Activated T-helper 2 cell treated with anti-CD3 and anti-CD28 coated beads, Interferon-gamma antibody, Interleukin-2, Interleukin-4, amounts not matched to agents 10 μg/mL and 5 μg/mL and 100 μg/mL, durations not matched to agents 14 hours and 24 hours and 36 hours (primary cell): ENCODE measurements at regions not wholly inside any gene's neighbourhood (a gene's known extent, or its start where the extent isn't known, plus 50 kb on each side); places are given as distances from the start of the nearest gene placed in this dataset.

Experiments used
- DNase-seq: peaks from one replicate; pipeline ENCODE4 v3.0.0; 2021; ENCODE audit warnings: low spot score
- H3K27ac Mint-ChIP-seq: one replicate; pipeline ENCODE4 v1.8.0; 2021; ENCODE audit warnings: mixed read lengths
- H3K27me3 Mint-ChIP-seq: one replicate; pipeline ENCODE4 v1.8.0; 2021; ENCODE audit warnings: low read depth, mixed read lengths
- H3K36me3 Mint-ChIP-seq: one replicate; pipeline ENCODE4 v1.8.0; 2021; ENCODE audit warnings: low read depth, mixed read lengths
- H3K4me1 Mint-ChIP-seq: one replicate; pipeline ENCODE4 v1.8.0; 2021; ENCODE audit warnings: low read depth, mixed read lengths
- H3K4me3 Mint-ChIP-seq: one replicate; pipeline ENCODE4 v1.8.0; 2021; ENCODE audit warnings: low read depth, mild to moderate bottlenecking, moderate library complexity, mixed read lengths
- H3K9me3 Mint-ChIP-seq: one replicate; pipeline ENCODE4 v1.8.0; 2021; ENCODE audit warnings: mixed read lengths
- intact Hi-C: fragments of 100-400 bp; cut with micrococcal nuclease; formaldehyde crosslinking; loops from one replicate; pipeline ENCODE4 v1.15.1; 2023

DNA sequence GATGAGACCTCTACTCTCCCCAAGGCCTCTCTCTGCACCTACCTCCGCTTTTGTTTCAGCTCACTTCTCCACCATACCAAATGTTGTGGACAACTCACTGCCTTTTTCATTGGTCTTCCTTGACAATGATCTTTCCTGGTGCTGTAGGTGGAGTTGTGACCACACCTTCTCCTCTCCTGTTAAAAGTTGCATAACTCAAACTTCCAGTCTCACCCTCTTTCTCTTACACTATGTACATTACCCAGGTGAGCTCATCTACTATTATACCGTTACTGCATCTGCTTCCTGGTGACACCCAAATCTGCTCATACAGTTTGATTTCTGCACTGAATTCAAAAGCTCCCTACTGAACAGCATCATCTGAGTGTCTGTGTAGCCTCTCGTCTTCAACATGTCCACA is 542.8 kb downstream of the GALC start:
- Mint-ChIP-seq H3K4me3 (no peak overlapping the region), H3K4me1 (no peaks in the 10 kb centered on the region), H3K27me3 (no peaks in the 10 kb centered on the region), H3K36me3 (no peaks in the 10 kb centered on the region), H3K9me3 (peaks cover 8% of the 10 kb centered on the region), H3K27ac (no peak overlapping the region)
- no peak for DNase-seq
- intact Hi-C loops = no loop called here

GRCh38 chr14:87449016-87449415 is 544.0 kb downstream of the GALC start:
- Mint-ChIP-seq H3K27ac (no peak overlapping the region), H3K27me3 (no peaks in the 10 kb centered on the region)

GRCh38 chr14:87443787-87444186 is 549.2 kb downstream of the GALC start:
- no peaks in the 10 kb centered on the region for H3K36me3 Mint-ChIP-seq
- H3K27ac Mint-ChIP-seq = no peak overlapping the region
- H3K9me3 Mint-ChIP-seq = peaks cover 14% of the 10 kb centered on the region
- H3K4me3 Mint-ChIP-seq = no peak overlapping the region
- intact Hi-C loops = no loop called here
- no peaks in the 10 kb centered on the region for H3K4me1 Mint-ChIP-seq
- no peaks in the 10 kb centered on the region for H3K27me3 Mint-ChIP-seq
- DNase-seq = no peak

More at GRCh38 chr14:87449016-87449415, 544.0 kb downstream of the GALC start:
- Mint-ChIP-seq H3K36me3 (no peaks in the 10 kb centered on the region), H3K4me1 (no peaks in the 10 kb centered on the region), H3K9me3 (peaks cover 5% of the 10 kb centered on the region), H3K4me3 (no peak overlapping the region)
- no peak for DNase-seq
- intact Hi-C loops = no loop called here

- no peak overlapping the region for H3K4me3 Mint-ChIP-seq
- DNase-seq = no peak
- intact Hi-C loops = no loop called here
- no peaks in the 10 kb centered on the region for H3K36me3 Mint-ChIP-seq
- H3K27me3 Mint-ChIP-seq = no peaks in the 10 kb centered on the region
- no peaks in the 10 kb centered on the region for H3K4me1 Mint-ChIP-seq
- peaks cover 18% of the 10 kb centered on the region for H3K9me3 Mint-ChIP-seq
- H3K27ac Mint-ChIP-seq = no peak overlapping the region
Observed at GRCh38 chr14:87443039-87443438, 549.9 kb downstream of the GALC start.

DNA sequence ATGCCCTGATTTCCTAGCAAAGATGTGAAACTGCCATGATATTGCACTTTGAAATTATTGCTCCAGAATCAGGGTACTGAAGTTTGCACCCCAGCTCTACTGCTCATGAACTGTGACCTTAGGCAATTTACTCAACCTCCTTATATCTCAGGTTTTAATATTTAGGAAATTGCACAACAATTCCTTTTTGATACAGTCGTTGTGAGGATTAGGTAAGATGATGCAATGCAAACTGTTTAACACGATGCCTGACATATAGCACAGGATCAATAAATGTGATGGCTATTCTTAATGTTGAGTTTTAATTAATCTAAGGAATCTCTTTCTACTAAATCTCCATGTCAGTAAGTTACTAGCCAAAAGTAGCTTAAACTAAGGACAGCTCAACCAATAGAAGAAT is 555.8 kb downstream of the GALC start:
- intact Hi-C loops = no loop called here
- peaks cover 20% of the 10 kb centered on the region for H3K9me3 Mint-ChIP-seq
- H3K4me1 Mint-ChIP-seq = no peaks in the 10 kb centered on the region
- DNase-seq = no peak
- H3K36me3 Mint-ChIP-seq = no peaks in the 10 kb centered on the region
- no peaks in the 10 kb centered on the region for H3K27me3 Mint-ChIP-seq
- H3K4me3 Mint-ChIP-seq = no peak overlapping the region
- H3K27ac Mint-ChIP-seq = no peak overlapping the region

DNA sequence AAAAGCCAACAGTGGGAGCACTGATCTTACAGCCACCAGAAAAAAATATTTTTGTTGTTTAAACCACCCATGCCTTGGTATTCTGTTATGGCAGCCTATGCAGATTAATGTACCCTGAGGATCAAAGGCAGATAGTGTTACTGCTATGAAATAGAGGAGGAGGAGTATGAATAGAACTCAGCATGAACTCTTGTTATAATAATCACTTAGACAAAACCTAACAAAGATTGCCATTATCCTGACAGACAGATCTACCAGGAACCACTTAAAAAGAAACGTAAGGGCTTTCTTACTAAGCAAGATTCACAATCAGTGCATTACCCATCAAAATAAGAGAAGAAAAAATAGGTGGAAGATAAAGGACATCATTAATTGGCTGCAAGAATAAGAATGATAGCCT is 558.3 kb downstream of the GALC start:
- DNase-seq = no peak
- intact Hi-C loops = no loop called here
- H3K27me3 Mint-ChIP-seq = no peaks in the 10 kb centered on the region

DNA sequence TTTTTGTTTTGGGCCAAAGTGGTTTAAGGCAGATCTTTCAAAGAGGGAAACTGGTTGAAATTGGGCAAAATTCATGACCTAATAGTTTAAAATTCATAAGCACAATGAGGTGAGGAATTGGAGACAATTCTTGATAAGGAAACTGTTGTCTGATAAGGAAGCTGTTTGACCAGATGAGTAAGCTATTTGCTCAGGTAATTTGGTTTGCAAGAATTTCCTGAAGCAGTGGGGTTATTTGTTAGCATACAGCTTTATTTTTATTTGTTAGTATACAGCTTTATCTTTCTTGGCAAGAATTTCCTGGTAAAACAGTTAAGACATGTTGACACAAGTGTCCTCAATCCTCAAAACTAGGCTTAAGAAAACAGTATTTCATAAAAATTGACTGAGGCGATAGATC is 559.0 kb downstream of the GALC start:
- no peaks in the 10 kb centered on the region for H3K27me3 Mint-ChIP-seq
- no peak overlapping the region for H3K27ac Mint-ChIP-seq
- H3K4me3 Mint-ChIP-seq = no peak overlapping the region
- no peaks in the 10 kb centered on the region for H3K4me1 Mint-ChIP-seq
- H3K9me3 Mint-ChIP-seq = peaks cover 14% of the 10 kb centered on the region
- intact Hi-C loops = no loop called here
- H3K36me3 Mint-ChIP-seq = no peaks in the 10 kb centered on the region
- no peak for DNase-seq

More for the DNA sequence above, 558.3 kb downstream of the GALC start:
- Mint-ChIP-seq H3K4me1 (no peaks in the 10 kb centered on the region), H3K9me3 (peaks cover 20% of the 10 kb centered on the region), H3K36me3 (no peaks in the 10 kb centered on the region), H3K27ac (no peak overlapping the region), H3K4me3 (no peak overlapping the region)

DNA sequence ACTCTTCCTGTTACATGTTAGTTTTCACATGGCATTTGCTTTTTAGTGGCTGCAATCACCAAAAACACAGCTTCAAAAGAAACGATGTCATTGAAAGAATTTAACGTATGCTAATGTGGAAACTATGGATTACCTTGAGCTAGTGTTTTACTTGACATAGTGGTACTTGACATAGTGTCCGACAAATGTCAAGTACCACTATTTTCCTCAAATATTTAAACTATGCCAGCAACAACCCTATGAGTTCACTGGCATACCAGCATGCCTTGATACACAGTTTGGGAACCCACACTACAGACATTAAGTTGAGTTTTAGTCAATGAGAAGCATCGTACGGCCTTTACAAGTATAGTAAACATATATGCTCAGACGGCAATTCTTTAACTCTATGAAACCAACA is 560.3 kb downstream of the GALC start:
- intact Hi-C loops = no loop called here
- no peaks in the 10 kb centered on the region for H3K36me3 Mint-ChIP-seq
- peaks cover 6% of the 10 kb centered on the region for H3K9me3 Mint-ChIP-seq
- DNase-seq = no peak
- no peaks in the 10 kb centered on the region for H3K4me1 Mint-ChIP-seq
- no peak overlapping the region for H3K27ac Mint-ChIP-seq
- no peaks in the 10 kb centered on the region for H3K27me3 Mint-ChIP-seq
- no peak overlapping the region for H3K4me3 Mint-ChIP-seq

- no peak overlapping the region for H3K4me3 Mint-ChIP-seq
- H3K4me1 Mint-ChIP-seq = no peaks in the 10 kb centered on the region
- DNase-seq = no peak
- H3K27ac Mint-ChIP-seq = no peak overlapping the region
- H3K36me3 Mint-ChIP-seq = no peaks in the 10 kb centered on the region
- no peaks in the 10 kb centered on the region for H3K27me3 Mint-ChIP-seq
- intact Hi-C loops = no loop called here
- H3K9me3 Mint-ChIP-seq = peaks cover 8% of the 10 kb centered on the region
Observed at GRCh38 chr14:87430810-87431209, 562.2 kb downstream of the GALC start.

DNA sequence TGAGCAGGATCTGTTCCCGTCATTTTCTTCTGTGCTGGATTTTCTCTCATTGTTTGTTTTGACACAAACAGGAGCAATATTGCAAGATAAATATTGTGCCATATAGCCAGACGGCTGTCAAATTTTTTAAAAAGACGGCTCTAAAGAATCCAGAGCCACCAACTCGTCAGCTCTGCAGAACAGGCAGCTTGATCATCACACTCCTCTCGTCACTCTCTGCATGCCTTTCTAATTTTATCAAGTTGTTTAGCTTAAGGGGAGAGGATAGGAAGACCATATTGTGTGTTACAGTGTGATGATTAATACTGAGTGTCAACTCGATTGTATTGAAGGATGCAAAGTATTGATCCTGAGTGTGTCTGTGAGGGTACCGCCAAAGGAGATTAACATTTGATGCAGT is 562.8 kb downstream of the GALC start:
- peaks cover 10% of the 10 kb centered on the region for H3K9me3 Mint-ChIP-seq
- intact Hi-C loops = no loop called here
- H3K4me3 Mint-ChIP-seq = no peak overlapping the region
- H3K36me3 Mint-ChIP-seq = no peaks in the 10 kb centered on the region
- H3K27me3 Mint-ChIP-seq = no peaks in the 10 kb centered on the region
- DNase-seq = no peak
- H3K4me1 Mint-ChIP-seq = no peaks in the 10 kb centered on the region
- H3K27ac Mint-ChIP-seq = no peak overlapping the region

DNA sequence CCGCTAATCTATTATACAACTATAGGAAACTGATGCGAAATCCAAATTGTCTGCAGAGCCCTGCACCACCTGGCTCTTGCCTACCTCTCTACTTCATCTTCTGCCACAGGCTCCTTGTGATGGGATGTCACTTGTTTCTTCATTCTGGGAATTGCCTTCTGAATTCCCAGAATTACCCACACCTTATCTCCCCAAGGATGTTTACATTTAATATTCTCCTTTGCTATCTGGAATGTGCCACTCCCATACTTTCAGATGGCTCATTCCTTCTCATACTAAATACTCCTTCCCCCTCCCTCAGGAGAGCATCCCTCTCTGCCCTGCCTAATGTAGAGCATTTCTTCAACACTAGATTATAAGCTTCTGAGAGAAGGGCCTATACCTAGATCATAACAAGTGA is 573.1 kb downstream of the GALC start:
- H3K9me3 Mint-ChIP-seq = peaks cover 11% of the 10 kb centered on the region

DNA sequence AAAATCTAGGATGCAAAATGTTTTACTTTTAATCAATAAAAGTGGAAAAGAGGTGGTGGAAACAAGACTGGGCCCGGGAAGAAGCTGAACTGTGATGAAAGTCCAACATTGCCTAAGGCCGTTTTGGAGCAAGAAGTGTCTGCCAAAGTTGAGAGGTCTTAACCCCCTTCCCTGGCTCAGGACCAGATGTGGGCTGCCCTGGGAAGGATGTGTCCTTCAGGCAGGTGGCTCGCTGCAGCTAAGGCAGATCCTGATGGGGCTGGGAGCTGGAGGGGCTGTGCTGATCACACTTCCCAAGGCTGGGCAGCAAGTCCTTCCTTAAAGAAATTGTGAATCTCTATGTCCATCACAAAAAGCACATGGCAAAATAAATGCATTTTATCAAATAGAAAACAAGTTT is 581.6 kb downstream of the GALC start:
- Mint-ChIP-seq H3K27ac (no peak overlapping the region), H3K9me3 (peaks cover 9% of the 10 kb centered on the region), H3K36me3 (no peaks in the 10 kb centered on the region), H3K27me3 (no peaks in the 10 kb centered on the region), H3K4me3 (no peak overlapping the region), H3K4me1 (no peaks in the 10 kb centered on the region)
- no peak for DNase-seq
- intact Hi-C loops = no loop called here

More for the DNA sequence above, 573.1 kb downstream of the GALC start:
- Mint-ChIP-seq H3K27ac (no peak overlapping the region), H3K27me3 (no peaks in the 10 kb centered on the region), H3K4me1 (no peaks in the 10 kb centered on the region), H3K4me3 (no peak overlapping the region), H3K36me3 (no peaks in the 10 kb centered on the region)
- intact Hi-C loops = no loop called here
- DNase-seq = no peak

DNA sequence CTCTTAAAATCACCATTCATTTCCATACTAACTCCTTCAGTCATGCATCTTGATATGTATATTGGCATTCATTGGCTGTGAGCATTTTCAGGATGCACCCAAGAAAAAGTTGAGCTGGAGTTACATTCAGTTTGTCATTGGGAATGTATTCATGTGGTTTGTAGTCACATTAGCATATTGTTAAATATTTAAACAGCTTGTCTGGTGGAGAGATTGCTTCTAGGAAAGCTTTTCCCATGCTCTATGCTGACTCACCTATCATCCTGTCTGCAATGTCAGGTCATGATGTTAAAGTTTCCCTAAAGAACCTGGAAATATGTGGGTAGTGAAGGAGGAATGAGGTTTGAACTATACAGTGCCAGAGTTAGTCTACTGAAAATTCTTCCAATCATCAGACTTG is 583.6 kb downstream of the GALC start:
- intact Hi-C loops = no loop called here
- Mint-ChIP-seq H3K27ac (no peak overlapping the region), H3K36me3 (no peaks in the 10 kb centered on the region), H3K9me3 (peaks cover 9% of the 10 kb centered on the region), H3K4me3 (no peak overlapping the region), H3K4me1 (no peaks in the 10 kb centered on the region), H3K27me3 (no peaks in the 10 kb centered on the region)
- DNase-seq = no peak

DNA sequence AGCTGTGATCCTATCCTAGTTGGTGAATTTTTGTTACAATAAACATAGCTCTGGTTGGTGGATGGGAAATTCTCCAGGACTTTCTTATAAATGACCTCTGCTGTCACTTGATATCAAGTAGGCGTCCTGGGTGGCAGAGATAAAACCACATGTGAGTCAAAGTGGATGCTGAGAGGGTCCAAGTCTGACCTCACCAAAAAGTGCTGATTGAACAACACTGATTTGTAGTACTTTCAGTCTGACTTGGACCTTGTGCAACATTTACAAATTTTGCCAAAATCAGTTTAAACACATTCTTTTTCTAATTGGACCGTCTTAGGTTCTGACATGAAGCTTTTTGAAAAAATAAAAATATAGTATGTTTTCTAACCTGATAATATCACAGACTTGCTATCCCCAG is 585.6 kb downstream of the GALC start:
- H3K36me3 Mint-ChIP-seq = no peaks in the 10 kb centered on the region
- no peaks in the 10 kb centered on the region for H3K4me1 Mint-ChIP-seq

More for the DNA sequence above, 585.6 kb downstream of the GALC start:
- Mint-ChIP-seq H3K9me3 (peaks cover 9% of the 10 kb centered on the region), H3K4me3 (no peak overlapping the region), H3K27me3 (no peaks in the 10 kb centered on the region), H3K27ac (no peak overlapping the region)
- intact Hi-C loops = no loop called here
- no peak for DNase-seq
